H9 (cell line): ENCODE measurements at regions not wholly inside any gene's neighbourhood (a gene's known extent, or its start where the extent isn't known, plus 50 kb on each side); places are given as distances from the start of the nearest gene placed in this dataset.

Source experiments
- DNase-seq: peaks from one replicate; pipeline ENCODE4 v3.0.0-alpha.2; 2017
- H2AFZ ChIP-seq: one replicate; pipeline ENCODE4 v1.6.1; 2013; ENCODE audit warnings: mild to moderate bottlenecking, low read length, control low read depth, moderate library complexity
- H2AK5ac ChIP-seq: 2 replicates; pipeline ENCODE4 v1.6.1; 2013; ENCODE audit warnings: low read length, control low read depth, mixed read lengths; ENCODE audit not compliant: insufficient read length
- H2BK120ac ChIP-seq: one replicate; pipeline ENCODE4 v1.6.1; 2013; ENCODE audit warnings: low read depth, mild to moderate bottlenecking, low read length, control low read depth, inconsistent platforms; ENCODE audit not compliant: poor library complexity, severe bottlenecking
- H2BK12ac ChIP-seq: 2 replicates; pipeline ENCODE4 v1.6.1; 2013; ENCODE audit warnings: low read length, control low read depth, mixed read lengths, low read depth; ENCODE audit not compliant: insufficient read length
- H2BK15ac ChIP-seq: 2 replicates; pipeline ENCODE4 v1.6.1; 2013; ENCODE audit warnings: low read depth, low read length, control low read depth
- H2BK20ac ChIP-seq: one replicate; pipeline ENCODE4 v1.6.1; 2013; ENCODE audit warnings: low read depth, mild to moderate bottlenecking, low read length, control low read depth, inconsistent platforms; ENCODE audit not compliant: poor library complexity, severe bottlenecking
- H2BK5ac ChIP-seq: 2 replicates; pipeline ENCODE4 v1.6.1; 2013; ENCODE audit warnings: low read length, control low read depth, mixed read lengths; ENCODE audit not compliant: insufficient read length
- H3K14ac ChIP-seq: 2 replicates; pipeline ENCODE4 v1.6.1; 2013; ENCODE audit warnings: low read length, control low read depth; ENCODE audit not compliant: insufficient read depth
- H3K18ac ChIP-seq: 2 replicates; pipeline ENCODE4 v1.6.1; 2013; ENCODE audit warnings: low read depth, mild to moderate bottlenecking, mixed read lengths, low read length, control low read depth; ENCODE audit not compliant: insufficient read length
- H3K23ac ChIP-seq: 2 replicates; pipeline ENCODE4 v1.6.1; 2013; ENCODE audit warnings: low read length, control low read depth, mixed read lengths, low read depth; ENCODE audit not compliant: insufficient read length
- H3K23me2 ChIP-seq: 2 replicates; pipeline ENCODE4 v1.6.1; 2013; ENCODE audit warnings: low read depth, mild to moderate bottlenecking, mixed read lengths, low read length, control low read depth; ENCODE audit not compliant: insufficient read length, poor library complexity, severe bottlenecking
- H3K27ac ChIP-seq: 2 replicates; pipeline ENCODE4 v1.5.1; 2013; ENCODE audit warnings: low read length, control low read depth, mixed read lengths, low read depth; ENCODE audit not compliant: insufficient read length
- H3K27me3 ChIP-seq: 2 replicates; pipeline ENCODE4 v1.6.1; 2013; ENCODE audit warnings: low read length, control low read depth, inconsistent platforms; ENCODE audit not compliant: insufficient read depth
- H3K4ac ChIP-seq: 2 replicates; pipeline ENCODE4 v1.6.1; 2013; ENCODE audit warnings: low read depth, mild to moderate bottlenecking, control low read depth, inconsistent platforms, low read length, moderate library complexity
- H3K4me1 ChIP-seq: 2 replicates; pipeline ENCODE4 v1.6.1; 2013; ENCODE audit warnings: low read length, control low read depth, inconsistent platforms; ENCODE audit not compliant: insufficient read depth
- H3K4me2 ChIP-seq: 2 replicates; pipeline ENCODE4 v1.6.1; 2013; ENCODE audit warnings: low read length, control low read depth, mixed read lengths; ENCODE audit not compliant: insufficient read length, insufficient read depth
- H3K56ac ChIP-seq: 2 replicates; pipeline ENCODE4 v1.6.1; 2013; ENCODE audit warnings: low read depth, mild to moderate bottlenecking, mixed read lengths, low read length, control low read depth; ENCODE audit not compliant: insufficient read length
- H3K79me1 ChIP-seq: 2 replicates; pipeline ENCODE4 v1.6.1; 2013; ENCODE audit warnings: low read depth, mild to moderate bottlenecking, moderate library complexity, low read length, control low read depth, inconsistent platforms; ENCODE audit not compliant: insufficient read depth, poor library complexity, severe bottlenecking
- H3K79me2 ChIP-seq: 2 replicates; pipeline ENCODE4 v1.6.1; 2013; ENCODE audit warnings: low read length, control low read depth, inconsistent platforms; ENCODE audit not compliant: insufficient read depth
- H3K9ac ChIP-seq: 2 replicates; pipeline ENCODE4 v1.6.1; 2013; ENCODE audit warnings: low read length, control low read depth, mixed read lengths; ENCODE audit not compliant: insufficient read length; ENCODE audit errors: extremely low read depth
- H3K9me3 ChIP-seq: one replicate; pipeline ENCODE4 v1.6.1; 2013; ENCODE audit warnings: low read depth, low read length, inconsistent platforms; ENCODE audit not compliant: control insufficient read depth
- H3T11ph ChIP-seq: one replicate; pipeline ENCODE4 v1.6.1; 2013; ENCODE audit warnings: mild to moderate bottlenecking, low read length, control low read depth, inconsistent platforms
- H4K20me1 ChIP-seq: one replicate; pipeline ENCODE4 v1.6.1; 2013; ENCODE audit not compliant: control insufficient read depth, insufficient read length, insufficient read depth
- H4K5ac ChIP-seq: 2 replicates; pipeline ENCODE4 v1.6.1; 2013; ENCODE audit warnings: low read depth, mild to moderate bottlenecking, mixed read lengths, low read length, control low read depth; ENCODE audit not compliant: insufficient read length
- H4K8ac ChIP-seq: replicated peaks from 2 replicates; pipeline ENCODE4 v1.6.1; 2013; ENCODE audit warnings: low read length, control low read depth, mixed read lengths, low read depth; ENCODE audit not compliant: insufficient read length
- H4K91ac ChIP-seq: 2 replicates; pipeline ENCODE4 v1.6.1; 2013; ENCODE audit warnings: low read depth, mild to moderate bottlenecking, moderate library complexity, mixed read lengths, low read length, control low read depth; ENCODE audit not compliant: insufficient read length
- H3K27ac Mint-ChIP-seq, 3 experiments: 2 replicates in 2 of 3; 3 replicates in 1 of 3; pipeline ENCODE4 v1.8.0; 2020 to 2021; ENCODE audit warnings: mixed read lengths in 3 of 3, mild to moderate bottlenecking in 1 of 3, moderate library complexity in 1 of 3
- H3K27me3 Mint-ChIP-seq: 2 replicates; pipeline ENCODE4 v1.8.0; 2021; ENCODE audit warnings: low read depth, mild to moderate bottlenecking, moderate library complexity, mixed read lengths
- H3K36me3 Mint-ChIP-seq, 3 experiments: 2 replicates in 2 of 3; 3 replicates in 1 of 3; pipeline ENCODE4 v1.8.0; 2020 to 2021; ENCODE audit warnings: low read depth in 3 of 3, mixed read lengths in 3 of 3; ENCODE audit not compliant: insufficient read depth in 1 of 3
- H3K4me1 Mint-ChIP-seq, 2 experiments: 2 replicates each; pipeline ENCODE4 v1.8.0; 2020; ENCODE audit warnings: mixed read lengths in 2 of 2
- H3K4me3 Mint-ChIP-seq, 2 experiments: 2 replicates in 1 of 2; 3 replicates in 1 of 2; pipeline ENCODE4 v1.8.0; 2020 to 2021; ENCODE audit warnings: mild to moderate bottlenecking in 2 of 2, mixed read lengths in 2 of 2, moderate library complexity in 1 of 2
- H3K9me3 Mint-ChIP-seq, 2 experiments: 2 replicates in 1 of 2; 3 replicates in 1 of 2; pipeline ENCODE4 v1.8.0; 2020; ENCODE audit warnings: mild to moderate bottlenecking in 2 of 2, mixed read lengths in 2 of 2, moderate library complexity in 1 of 2
- CTCF ChIP-seq: fragments of 200-600 bp; sonication (generic); conservative IDR thresholded peaks from 3 replicates; pipeline ENCODE4 v1.8.0; 2021; ENCODE audit warnings: antibody characterized with exemption, mild to moderate bottlenecking
- WGBS: extraction: QIAGEN DNeasy Blood & Tissue Kit; methylation state at CpG from one replicate; pipeline ENCODE4 v1.1.7; 2013; ENCODE audit warnings: missing lambda C conversion rate, low lambda C conversion rate, mixed read lengths; ENCODE audit not compliant: insufficient read length; ENCODE audit errors: extremely low coverage; 5-methylcytosine and 5-hydroxymethylcytosine counted together

DNA sequence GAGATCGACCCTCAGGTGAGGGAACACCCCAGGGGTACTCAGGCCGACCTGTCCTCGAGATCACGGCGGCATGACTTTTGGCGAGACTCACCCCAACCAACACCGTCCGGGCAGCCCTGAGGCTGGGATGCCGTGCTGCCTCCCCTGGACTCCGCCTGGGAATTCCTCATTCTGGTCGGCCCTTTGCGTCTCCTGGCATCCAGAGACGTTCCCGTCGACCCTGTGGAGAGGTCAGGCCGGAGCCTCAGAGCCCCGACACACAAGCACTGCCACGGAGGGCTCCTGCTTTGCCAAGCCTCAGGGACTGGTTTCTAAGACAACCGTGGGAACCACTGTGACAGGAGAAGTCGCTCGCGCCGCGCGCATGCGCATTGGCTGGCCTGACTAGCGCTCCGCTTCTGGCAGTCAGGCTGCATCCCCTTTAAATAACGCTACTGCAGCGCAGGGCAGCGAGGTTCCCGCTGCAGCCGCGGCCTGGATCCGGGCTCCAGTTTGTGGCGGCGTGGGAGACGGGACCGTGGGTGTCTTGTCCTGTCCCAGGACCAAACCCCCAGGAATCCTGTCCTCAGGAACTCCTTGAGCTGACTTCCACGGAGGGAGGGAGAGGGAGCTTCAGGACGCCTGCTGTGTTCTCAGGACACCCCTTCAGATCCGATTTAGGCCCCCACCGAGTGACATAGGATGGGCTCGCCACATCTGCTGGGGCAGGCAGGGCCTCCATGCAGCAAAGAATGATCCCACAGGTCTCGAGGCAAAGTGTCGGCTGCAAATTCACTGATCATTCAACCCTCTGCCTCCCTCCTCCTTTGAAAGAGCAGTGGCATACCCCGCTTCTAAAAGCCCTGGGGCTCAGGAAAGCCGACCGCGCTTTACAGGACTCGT lies 163.2 kb upstream of the ZNF337 start:
- Histone ChIP-seq H3T11ph (no peak overlapping the region), H2AK5ac (no peak overlapping the region), H3K9me3 (no peaks in the 10 kb centered on the region), H3K9ac (no peak overlapping the region), H3K27ac (no peak overlapping the region), H2BK120ac (no peak overlapping the region), H3K4me1 (no peaks in the 10 kb centered on the region), H2BK15ac (no peak overlapping the region), H3K79me2 (no peaks in the 10 kb centered on the region), H3K56ac (no peak overlapping the region), H2BK12ac (no peak overlapping the region), H3K4ac (no peak overlapping the region), H4K91ac (no peak overlapping the region), H3K18ac (no peak overlapping the region), H2BK5ac (no peak overlapping the region), H4K20me1 (no peaks in the 10 kb centered on the region), H2BK20ac (no peak overlapping the region), H3K27me3 (peaks cover 39% of the 10 kb centered on the region), H3K23me2 (peaks cover 2% of the 10 kb centered on the region), H4K5ac (no peak overlapping the region), H3K14ac (no peak overlapping the region; the same call in 1 of the 2 replicates), H3K79me1 (no peaks in the 10 kb centered on the region), H3K23ac (no peak overlapping the region), H2AFZ (no peak overlapping the region), H4K8ac (no peak overlapping the region), H3K4me2 (no peak overlapping the region)
- no CpG with 5 or more reads among the region's 51 CpGs for WGBS
- Mint-ChIP-seq H3K27ac (no peak overlapping the region), H3K36me3 (peaks cover 0 to 2% (median 1%) of the 10 kb centered on the region in 3 experiments; a peak in 1 of 7 replicates), H3K27me3 (peaks cover 93% of the 10 kb centered on the region), H3K9me3 (peaks cover 5 to 10% of the 10 kb centered on the region in 2 experiments), H3K4me1 (peaks cover 18 to 21% of the 10 kb centered on the region in 2 experiments), H3K4me3 (peak overlapping the region in 1 of 2 experiments; percentile 74; a peak in 3 of 5 replicates)
- no peak for TF ChIP-seq CTCF
- peak; percentile 73 for DNase-seq
